Natural killer cell (primary cell): ENCODE measurements at regions not wholly inside any gene's neighbourhood (a gene's known extent, or its start where the extent isn't known, plus 50 kb on each side); places are given as distances from the start of the nearest gene placed in this dataset.

Source experiments
- ATAC-seq, 3 donors: fragments of 150-1000 bp in 2 of 3; fragments of 200-7000 bp in 1 of 3; cut with Tn5 transposase; 1 replicate in 1 of 3; 2 replicates in 2 of 3; pipeline ENCODE4 v1.10.0; 2021; ENCODE audit warnings: mild to moderate bottlenecking in 2 of 3, moderate library complexity in 2 of 3
- DNase-seq, 2 donors: peaks; one replicate each; pipeline versions ENCODE4 v3.0.0 to v3.0.0-alpha.2; 2013 to 2021; ENCODE audit warnings: mixed read lengths in 1 of 2
- H3K27ac ChIP-seq: one replicate; pipeline ENCODE4 v1.5.1; 2013; ENCODE audit warnings: mild to moderate bottlenecking, low read length
- H3K27me3 ChIP-seq: one replicate; pipeline ENCODE4 v1.6.1; 2013; ENCODE audit warnings: low read length; ENCODE audit not compliant: control insufficient read depth, insufficient read depth
- H3K36me3 ChIP-seq: one replicate; pipeline ENCODE4 v1.6.1; 2013; ENCODE audit warnings: low read length; ENCODE audit not compliant: control insufficient read depth, insufficient read depth
- H3K4me1 ChIP-seq: one replicate; pipeline ENCODE4 v1.6.1; 2013; ENCODE audit warnings: low read length; ENCODE audit not compliant: control insufficient read depth, insufficient read depth
- H3K4me3 ChIP-seq: one replicate; pipeline ENCODE4 v1.5.1; 2013; ENCODE audit warnings: low read length
- H3K9me3 ChIP-seq: one replicate; pipeline ENCODE4 v1.6.1; 2013; ENCODE audit warnings: low read length; ENCODE audit not compliant: control insufficient read depth, insufficient read depth
- H3K27ac Mint-ChIP-seq, 2 donors: one replicate each; pipeline ENCODE4 v1.8.0; 2022; ENCODE audit warnings: mild to moderate bottlenecking in 2 of 2, mixed read lengths in 2 of 2, moderate library complexity in 1 of 2
- H3K27me3 Mint-ChIP-seq, 2 donors: one replicate each; pipeline ENCODE4 v1.8.0; 2022; ENCODE audit warnings: low read depth in 2 of 2, mixed read lengths in 2 of 2
- H3K36me3 Mint-ChIP-seq: one replicate; pipeline ENCODE4 v1.8.0; 2022; ENCODE audit warnings: mixed read lengths
- H3K4me1 Mint-ChIP-seq, 2 donors: one replicate each; pipeline ENCODE4 v1.8.0; 2022; ENCODE audit warnings: mixed read lengths in 2 of 2
- H3K4me3 Mint-ChIP-seq: one replicate; pipeline ENCODE4 v1.8.0; 2022; ENCODE audit warnings: mild to moderate bottlenecking, moderate library complexity, mixed read lengths
- H3K9me3 Mint-ChIP-seq, 2 donors: one replicate each; pipeline ENCODE4 v1.8.0; 2022; ENCODE audit warnings: mixed read lengths in 2 of 2
- WGBS: methylation state at CpG from one replicate; pipeline ENCODE4 v1.1.7; 2013; ENCODE audit warnings: missing lambda C conversion rate; ENCODE audit not compliant: insufficient coverage; 5-methylcytosine and 5-hydroxymethylcytosine counted together
- intact Hi-C: fragments of 100-400 bp; cut with micrococcal nuclease; formaldehyde crosslinking; loops from one replicate; pipeline ENCODE4 v1.14.2; 2022
- TF ChIP-seq, protein P1 (sequence below): fragments of 200-600 bp; IDR thresholded peaks from one replicate; pipeline ENCODE4 v1.8.0; 2022; ENCODE audit warnings: antibody characterized with exemption

DNA sequence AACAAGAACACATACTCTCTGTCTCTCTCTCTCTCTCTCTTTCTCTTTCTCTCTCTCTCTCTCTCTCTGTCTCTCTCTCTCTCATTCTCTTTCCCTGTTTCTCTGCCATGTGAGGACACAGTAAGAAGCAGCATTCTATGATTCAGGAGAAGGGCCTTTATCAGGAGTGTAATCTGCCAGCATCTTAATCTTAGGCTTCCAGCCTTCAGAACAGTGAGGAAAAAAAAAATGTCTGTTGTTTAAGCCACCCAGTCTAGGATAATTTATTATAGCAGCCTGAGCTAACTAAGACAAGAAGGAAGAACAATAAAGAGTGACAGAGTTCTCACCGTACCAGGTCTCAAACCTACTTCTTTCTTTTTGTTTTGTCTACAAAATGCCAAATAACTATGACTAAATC, 399.4 kb downstream of the SOCS6 start:
- intact Hi-C loops, result no loop called here
- no peak overlapping the region for H3K4me3 Mint-ChIP-seq
- no CpG with 5 or more reads among the region's 1 CpG for WGBS

DNA sequence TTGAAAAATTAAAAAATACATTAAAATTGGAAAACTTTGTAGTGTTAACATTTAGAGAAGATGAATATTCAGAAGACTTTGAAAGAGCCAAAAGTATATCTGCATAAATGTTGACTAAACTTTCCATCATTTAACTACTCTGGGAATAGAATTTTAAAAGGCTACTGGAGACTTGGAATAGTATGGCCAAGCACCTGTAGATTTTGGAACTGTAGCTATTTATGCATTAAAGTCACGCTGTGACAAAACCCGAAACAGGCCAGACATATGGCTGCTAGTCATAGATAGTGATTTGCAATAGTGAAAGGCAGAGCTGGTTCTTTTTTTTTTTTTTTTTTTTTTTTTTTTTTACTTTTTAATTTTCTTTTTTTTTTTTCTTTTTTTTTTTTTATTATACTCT, 396.0 kb downstream of the SOCS6 start:
- Mint-ChIP-seq H3K27ac (no peak overlapping the region), H3K9me3 (no peaks in the 10 kb centered on the region), H3K36me3 (no peaks in the 10 kb centered on the region), H3K4me1 (no peaks in the 10 kb centered on the region), H3K27me3 (peaks cover 0 to 2% of the 10 kb centered on the region in 2 donors), H3K4me3 (no peak overlapping the region)
- H3K9me3 ChIP-seq, result no peaks in the 10 kb centered on the region
- DNase-seq (no peak), ATAC-seq (no peak)
- H3K27me3 ChIP-seq, result no peaks in the 10 kb centered on the region
- TF ChIP-seq, protein P1, sequence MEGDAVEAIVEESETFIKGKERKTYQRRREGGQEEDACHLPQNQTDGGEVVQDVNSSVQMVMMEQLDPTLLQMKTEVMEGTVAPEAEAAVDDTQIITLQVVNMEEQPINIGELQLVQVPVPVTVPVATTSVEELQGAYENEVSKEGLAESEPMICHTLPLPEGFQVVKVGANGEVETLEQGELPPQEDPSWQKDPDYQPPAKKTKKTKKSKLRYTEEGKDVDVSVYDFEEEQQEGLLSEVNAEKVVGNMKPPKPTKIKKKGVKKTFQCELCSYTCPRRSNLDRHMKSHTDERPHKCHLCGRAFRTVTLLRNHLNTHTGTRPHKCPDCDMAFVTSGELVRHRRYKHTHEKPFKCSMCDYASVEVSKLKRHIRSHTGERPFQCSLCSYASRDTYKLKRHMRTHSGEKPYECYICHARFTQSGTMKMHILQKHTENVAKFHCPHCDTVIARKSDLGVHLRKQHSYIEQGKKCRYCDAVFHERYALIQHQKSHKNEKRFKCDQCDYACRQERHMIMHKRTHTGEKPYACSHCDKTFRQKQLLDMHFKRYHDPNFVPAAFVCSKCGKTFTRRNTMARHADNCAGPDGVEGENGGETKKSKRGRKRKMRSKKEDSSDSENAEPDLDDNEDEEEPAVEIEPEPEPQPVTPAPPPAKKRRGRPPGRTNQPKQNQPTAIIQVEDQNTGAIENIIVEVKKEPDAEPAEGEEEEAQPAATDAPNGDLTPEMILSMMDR, result no peak
- no peak overlapping the region for H3K4me3 ChIP-seq
- H3K27ac ChIP-seq, result no peak overlapping the region
- no peaks in the 10 kb centered on the region for H3K4me1 ChIP-seq
- no peaks in the 10 kb centered on the region for H3K36me3 ChIP-seq
- intact Hi-C loops, result no loop called here
- WGBS, result 100% methylated on average over 2 of the region's 2 CpGs

More for the DNA sequence above, 399.4 kb downstream of the SOCS6 start:
- peaks cover 0 to 5% of the 10 kb centered on the region in 2 donors for H3K27me3 Mint-ChIP-seq
- no peaks in the 10 kb centered on the region for H3K36me3 Mint-ChIP-seq
- no peak for ATAC-seq
- no peaks in the 10 kb centered on the region for H3K4me1 Mint-ChIP-seq
- Histone ChIP-seq H3K4me3 (no peak overlapping the region), H3K36me3 (no peaks in the 10 kb centered on the region), H3K27me3 (no peaks in the 10 kb centered on the region), H3K4me1 (no peaks in the 10 kb centered on the region), H3K27ac (no peak overlapping the region), H3K9me3 (no peaks in the 10 kb centered on the region)
- H3K9me3 Mint-ChIP-seq, result peaks cover 2 to 3% of the 10 kb centered on the region in 2 donors
- DNase-seq, result no peak
- TF ChIP-seq, protein P1, result no peak
- no peak overlapping the region for H3K27ac Mint-ChIP-seq

- no peaks in the 10 kb centered on the region for H3K36me3 ChIP-seq
- Mint-ChIP-seq H3K4me1 (no peaks in the 10 kb centered on the region), H3K27me3 (peaks cover 0 to 2% of the 10 kb centered on the region in 2 donors), H3K4me3 (no peak overlapping the region), H3K27ac (no peak overlapping the region), H3K9me3 (no peaks in the 10 kb centered on the region), H3K36me3 (no peaks in the 10 kb centered on the region)
- H3K27me3 ChIP-seq, result no peaks in the 10 kb centered on the region
- intact Hi-C loops, result no loop called here
- no peaks in the 10 kb centered on the region for H3K4me1 ChIP-seq
- ATAC-seq, result no peak
- no peak overlapping the region for H3K4me3 ChIP-seq
- no peak overlapping the region for H3K27ac ChIP-seq
- H3K9me3 ChIP-seq, result no peaks in the 10 kb centered on the region
- TF ChIP-seq, protein P1, result no peak
- 90% methylated on average over 4 of the region's 5 CpGs for WGBS
- peak in 1 of 2 donors; percentile 58 for DNase-seq
Measured at GRCh38 chr18:70683263-70683662, 394.4 kb downstream of the SOCS6 start.

DNA sequence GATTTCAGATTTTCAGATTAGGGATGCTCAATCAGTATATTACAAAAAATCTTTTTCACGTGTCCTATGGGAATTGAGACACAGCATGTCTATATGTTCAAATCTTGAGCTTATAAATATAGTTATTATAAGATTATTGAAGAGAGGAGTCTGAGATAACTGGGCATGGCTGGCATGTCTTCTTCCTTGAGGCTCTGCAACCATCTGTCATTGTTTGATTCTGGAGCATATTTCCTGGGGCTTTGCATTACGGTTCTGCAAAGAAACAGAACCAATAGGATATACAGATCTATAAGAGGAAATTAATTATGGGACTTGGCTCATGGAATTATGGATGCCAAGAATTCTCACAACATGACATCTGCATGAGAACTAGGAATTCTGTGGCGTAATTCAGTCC, 386.1 kb downstream of the SOCS6 start:
- DNase-seq, result no peak
- H3K36me3 ChIP-seq, result no peaks in the 10 kb centered on the region
- 93% methylated on average over 2 of the region's 3 CpGs for WGBS
- Mint-ChIP-seq H3K4me1 (peaks cover 7 to 9% of the 10 kb centered on the region in 2 donors), H3K27ac (no peak overlapping the region), H3K4me3 (no peak overlapping the region), H3K36me3 (no peaks in the 10 kb centered on the region), H3K27me3 (no peaks in the 10 kb centered on the region), H3K9me3 (no peaks in the 10 kb centered on the region)
- H3K9me3 ChIP-seq, result peaks cover 2% of the 10 kb centered on the region
- H3K4me3 ChIP-seq, result no peak overlapping the region
- H3K27ac ChIP-seq, result no peak overlapping the region
- intact Hi-C loops, result no loop called here
- ATAC-seq, result no peak
- H3K27me3 ChIP-seq, result no peaks in the 10 kb centered on the region
- no peaks in the 10 kb centered on the region for H3K4me1 ChIP-seq
- TF ChIP-seq, protein P1, result no peak
